ENCODE measurements at regions not wholly inside any gene's neighbourhood (a gene's known extent, or its start where the extent isn't known, plus 50 kb on each side); places are given as distances from the start of the nearest gene placed in this dataset.
"Not testable (repeated sequence)": the region's sequence is repeated elsewhere in the genome, so short reads cannot be mapped to it uniquely, and the experiment has no call there.

- no peak for DNase-seq
These were observed 516.9 kb downstream of the REEP3 start for GRCh38 chr10:64038107-64038506.

GRCh38 chr10:64039198-64039597 lies 518.0 kb downstream of the REEP3 start:
- no peak for DNase-seq

- no peak for DNase-seq
These were observed 519.6 kb downstream of the REEP3 start for GRCh38 chr10:64040781-64041180.

- DNase-seq: peak; percentile 88
These were observed 520.2 kb downstream of the REEP3 start for GRCh38 chr10:64041185-64041988.

GRCh38 chr10:64041989-64042490 lies 520.8 kb downstream of the REEP3 start:
- DNase-seq: no peak

GRCh38 chr10:64044098-64044497 lies 522.9 kb downstream of the REEP3 start:
- no peak for DNase-seq

- not testable (repeated sequence) for DNase-seq
These were observed 523.9 kb downstream of the REEP3 start for GRCh38 chr10:64044957-64045632.

- DNase-seq: no peak
These were observed 533.2 kb downstream of the REEP3 start for GRCh38 chr10:64054392-64054791.

- DNase-seq: no peak
These were observed 538.7 kb downstream of the REEP3 start for GRCh38 chr10:64059884-64060283.

- no peak for DNase-seq
These were observed 539.2 kb downstream of the REEP3 start for GRCh38 chr10:64060389-64060788.

- DNase-seq: no peak
These were observed 541.6 kb downstream of the REEP3 start for GRCh38 chr10:64062793-64063192.

- DNase-seq: no peak
These were observed 545.9 kb downstream of the REEP3 start for GRCh38 chr10:64067009-64067606.

- no peak for DNase-seq
These were observed 546.7 kb downstream of the REEP3 start for GRCh38 chr10:64067859-64068258.

- no peak for DNase-seq
These were observed 549.0 kb downstream of the REEP3 start for GRCh38 chr10:64070241-64070640.

GRCh38 chr10:64071218-64071617 lies 550.0 kb downstream of the REEP3 start:
- DNase-seq: no peak

GRCh38 chr10:64075604-64076003 lies 554.4 kb downstream of the REEP3 start:
- DNase-seq: no peak

GRCh38 chr10:64076322-64076940 lies 555.2 kb downstream of the REEP3 start:
- DNase-seq: no peak

GRCh38 chr10:64079341-64079740 lies 558.1 kb downstream of the REEP3 start:
- DNase-seq: no peak

- DNase-seq: no peak
These were observed 558.9 kb downstream of the REEP3 start for GRCh38 chr10:64080071-64080470.

GRCh38 chr10:64081947-64082482 lies 560.8 kb downstream of the REEP3 start:
- DNase-seq: no peak

GRCh38 chr10:64086083-64086767 lies 565.0 kb downstream of the REEP3 start:
- DNase-seq: no peak

- no peak for DNase-seq
These were observed 568.4 kb downstream of the REEP3 start for GRCh38 chr10:64089648-64090047.

All from CD4-positive, alpha-beta T cell treated with Interleukin-10 for 1 hour (primary cell).